GM18858 (cell line): ENCODE measurements at regions not wholly inside any gene's neighbourhood (a gene's known extent, or its start where the extent isn't known, plus 50 kb on each side); places are given as distances from the start of the nearest gene placed in this dataset.
"Not testable (repeated sequence)": the region's sequence is repeated elsewhere in the genome, so short reads cannot be mapped to it uniquely, and the experiment has no call there.

Source experiments
- ATAC-seq: cut with Tn5 transposase; IDR thresholded peaks from one replicate; pipeline ENCODE4 v1.9.1; 2021; ENCODE audit not compliant: unreplicated experiment

- ATAC-seq: no peak
Observed at GRCh38 chr11:98720951-98721350, 299.8 kb upstream of the CNTN5 start.

- ATAC-seq: no peak
Observed at GRCh38 chr11:98725471-98725870, 295.3 kb upstream of the CNTN5 start.

GRCh38 chr11:98728421-98728820, 292.3 kb upstream of the CNTN5 start:
- no peak for ATAC-seq

GRCh38 chr11:98729118-98729517, 291.6 kb upstream of the CNTN5 start:
- no peak for ATAC-seq

GRCh38 chr11:98732947-98733346, 287.8 kb upstream of the CNTN5 start:
- no peak for ATAC-seq

- not testable (repeated sequence) for ATAC-seq
Observed at GRCh38 chr11:98733378-98733777, 287.4 kb upstream of the CNTN5 start.

GRCh38 chr11:98734686-98735085, 286.1 kb upstream of the CNTN5 start:
- no peak for ATAC-seq

- no peak for ATAC-seq
Observed at GRCh38 chr11:98736833-98737232, 283.9 kb upstream of the CNTN5 start.

- no peak for ATAC-seq
Observed at GRCh38 chr11:98740321-98740720, 280.4 kb upstream of the CNTN5 start.

GRCh38 chr11:98763446-98763845, 257.3 kb upstream of the CNTN5 start:
- ATAC-seq: not testable (repeated sequence)

- no peak for ATAC-seq
Observed at GRCh38 chr11:98766903-98767302, 253.8 kb upstream of the CNTN5 start.

GRCh38 chr11:98770046-98770445, 250.7 kb upstream of the CNTN5 start:
- ATAC-seq: not testable (repeated sequence)

GRCh38 chr11:98771791-98772190, 249.0 kb upstream of the CNTN5 start:
- no peak for ATAC-seq

- no peak for ATAC-seq
Observed at GRCh38 chr11:98772893-98773292, 247.9 kb upstream of the CNTN5 start.

GRCh38 chr11:98793276-98793675, 227.5 kb upstream of the CNTN5 start:
- no peak for ATAC-seq

GRCh38 chr11:98798333-98798732, 222.4 kb upstream of the CNTN5 start:
- ATAC-seq: no peak

- no peak for ATAC-seq
Observed at GRCh38 chr11:98800696-98801095, 220.1 kb upstream of the CNTN5 start.

- no peak for ATAC-seq
Observed at GRCh38 chr11:98828986-98829708, 191.6 kb upstream of the CNTN5 start.

- ATAC-seq: no peak
Observed at GRCh38 chr11:98829971-98830370, 190.8 kb upstream of the CNTN5 start.

- ATAC-seq: no peak
Observed at GRCh38 chr11:98834776-98835175, 186.0 kb upstream of the CNTN5 start.

- ATAC-seq: no peak
Observed at GRCh38 chr11:98835335-98835734, 185.4 kb upstream of the CNTN5 start.

- ATAC-seq: no peak
Observed at GRCh38 chr11:98836156-98836555, 184.6 kb upstream of the CNTN5 start.

- ATAC-seq: no peak
Observed at GRCh38 chr11:98842187-98842586, 178.6 kb upstream of the CNTN5 start.
